IPS-NIHi11 (cell line): ENCODE measurements at regions not wholly inside any gene's neighbourhood (a gene's known extent, or its start where the extent isn't known, plus 50 kb on each side); places are given as distances from the start of the nearest gene placed in this dataset.

Experiments used
- DNase-seq: peaks from one replicate; pipeline ENCODE4 v3.0.0; 2012; ENCODE audit warnings: mixed read lengths, low spot score

GRCh38 chr14:56862836-56863235 is 52.6 kb upstream of the OTX2 start:
- DNase-seq = no peak

DNA sequence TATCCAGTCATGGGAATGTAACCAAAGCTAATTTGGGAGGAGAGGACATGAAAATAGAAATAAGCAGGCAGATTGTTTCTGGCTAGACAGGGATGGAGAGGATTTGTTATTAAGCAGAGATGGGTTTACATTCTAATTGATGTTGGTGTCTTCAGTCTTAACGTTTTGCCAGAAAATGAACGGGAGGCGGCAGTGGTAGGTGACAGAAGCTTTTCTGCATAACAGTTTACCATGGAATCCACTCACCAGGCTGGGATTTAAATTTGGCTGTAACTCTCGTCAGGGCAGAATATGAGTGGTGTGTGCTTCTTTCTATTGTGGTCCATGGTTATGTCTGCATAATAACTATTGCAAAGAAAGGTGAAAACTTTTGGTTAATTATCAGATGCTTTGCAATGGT is 50.2 kb upstream of the OTX2 start:
- no peak for DNase-seq
